Endothelial cell of hepatic sinusoid (primary cell): ENCODE measurements at regions not wholly inside any gene's neighbourhood (a gene's known extent, or its start where the extent isn't known, plus 50 kb on each side); places are given as distances from the start of the nearest gene placed in this dataset.

Experiments used
- in situ Hi-C: cut with HindIII; loops from 2 replicates; pipeline ENCODE4 v1.10.0; 2017; ENCODE audit warnings: low sequenced_read_pairs

- in situ Hi-C loops = no loop called here
Observed at GRCh38 chr1:96962751-96963211, 241.2 kb downstream of the PTBP2 start.

- in situ Hi-C loops = no loop called here
Observed at GRCh38 chr1:96964761-96965160, 243.2 kb downstream of the PTBP2 start.

DNA sequence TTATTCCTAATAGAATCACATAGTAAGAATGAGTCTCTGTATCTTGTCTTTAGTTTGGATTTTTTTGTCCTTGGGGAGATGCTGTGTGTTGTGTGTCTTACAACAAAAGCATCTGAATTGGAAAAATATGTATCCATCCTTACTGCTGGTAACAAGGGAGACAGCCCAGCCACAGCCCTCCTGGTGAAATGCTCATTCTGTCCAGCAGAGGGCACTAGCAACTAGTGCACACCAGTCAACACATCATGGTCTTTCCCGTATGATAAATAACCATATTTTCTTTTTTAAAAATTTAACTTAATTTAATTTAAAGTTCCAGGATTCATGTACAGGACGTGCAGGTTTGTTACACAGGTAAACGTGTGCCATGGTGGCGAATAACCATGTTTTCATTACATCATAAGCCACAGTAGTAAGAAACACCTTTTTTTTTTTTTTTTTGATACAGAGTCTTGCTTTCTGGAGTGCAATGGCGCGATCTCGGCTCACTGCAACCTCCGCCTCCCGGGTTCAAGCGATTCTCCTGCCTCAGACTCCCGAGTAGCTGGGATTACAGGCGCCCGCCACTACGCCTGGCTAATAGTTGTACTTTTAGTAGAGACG lies 245.1 kb downstream of the PTBP2 start:
- in situ Hi-C loops = no loop called here

DNA sequence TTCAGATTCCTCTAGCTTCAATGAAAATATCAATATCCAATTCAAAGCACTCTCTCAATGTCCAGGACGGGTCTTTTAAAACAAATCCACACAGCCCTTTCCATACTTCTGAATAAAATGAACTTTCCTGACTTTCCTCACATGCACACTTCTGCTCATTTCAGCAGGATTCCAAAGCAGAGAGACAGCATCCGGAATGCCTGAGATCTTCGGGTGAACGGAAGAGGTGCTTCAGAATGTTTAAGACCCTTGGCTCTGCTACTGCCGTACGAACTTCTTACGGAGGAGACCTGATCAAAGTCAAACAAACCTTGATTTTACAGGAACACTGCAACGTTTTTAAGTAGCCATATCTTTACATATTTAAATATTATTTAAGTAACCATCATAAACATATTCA lies 245.7 kb downstream of the PTBP2 start:
- in situ Hi-C loops = no loop called here

GRCh38 chr1:96968541-96968940 lies 247.0 kb downstream of the PTBP2 start:
- in situ Hi-C loops = no loop called here

DNA sequence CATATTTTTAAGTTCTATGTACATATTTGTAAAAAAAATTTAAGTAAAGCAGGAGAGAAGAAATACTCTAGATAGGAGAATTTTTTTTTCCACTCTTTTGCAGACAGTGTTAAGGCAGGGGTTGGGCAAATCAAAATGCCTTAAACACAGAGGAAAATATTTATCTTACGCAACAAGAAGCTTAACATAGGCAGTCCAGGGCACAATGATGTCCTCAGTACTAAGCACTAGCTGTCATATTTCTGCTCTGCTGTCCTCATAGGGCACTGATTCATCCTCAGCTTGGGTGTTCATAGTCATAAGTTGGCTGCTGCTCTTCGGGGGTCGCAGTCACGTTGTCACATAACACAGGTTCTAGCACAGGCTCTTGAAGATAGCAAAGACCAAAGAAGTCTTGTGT lies 247.4 kb downstream of the PTBP2 start:
- in situ Hi-C loops = no loop called here

- in situ Hi-C loops = loop anchor here (5.0 kb wide), 1 partner anchor 48 kb away; no protein-coding TSS in a partner anchor
Observed at GRCh38 chr1:96969656-96970163, 248.1 kb downstream of the PTBP2 start.

DNA sequence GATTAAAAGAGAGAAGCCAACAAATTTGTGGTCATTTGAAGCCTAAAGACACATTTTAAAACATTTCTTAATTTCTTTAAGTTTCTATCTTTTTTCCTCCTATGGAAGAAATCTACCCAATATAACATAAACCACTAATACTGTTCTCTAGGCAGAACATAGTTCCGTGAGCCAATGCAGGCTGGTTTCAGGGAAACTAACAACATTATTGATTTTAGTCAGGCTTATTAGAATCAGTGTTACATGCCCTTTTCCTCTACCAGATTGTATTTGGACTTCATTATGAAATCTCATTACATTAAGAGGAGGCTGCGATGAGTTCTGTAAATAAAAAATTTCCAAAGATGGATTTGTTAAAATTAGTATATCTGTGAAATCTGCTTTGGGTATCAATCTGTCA lies 249.9 kb downstream of the PTBP2 start:
- in situ Hi-C loops = loop anchor here (5.0 kb wide), 1 partner anchor 46 kb away; no protein-coding TSS in a partner anchor

- in situ Hi-C loops = loop anchor here (5.0 kb wide), 1 partner anchor 45 kb away; no protein-coding TSS in a partner anchor
Observed at GRCh38 chr1:96971849-96972602, 250.4 kb downstream of the PTBP2 start.

- in situ Hi-C loops = loop anchor here (5.0 kb wide), 1 partner anchor 44 kb away; no protein-coding TSS in a partner anchor
Observed at GRCh38 chr1:96973605-96974004, 252.0 kb downstream of the PTBP2 start.

- in situ Hi-C loops = no loop called here
Observed at GRCh38 chr1:96978444-96978843, 256.9 kb downstream of the PTBP2 start.

- in situ Hi-C loops = no loop called here
Observed at GRCh38 chr1:96978901-96979300, 257.3 kb downstream of the PTBP2 start.

DNA sequence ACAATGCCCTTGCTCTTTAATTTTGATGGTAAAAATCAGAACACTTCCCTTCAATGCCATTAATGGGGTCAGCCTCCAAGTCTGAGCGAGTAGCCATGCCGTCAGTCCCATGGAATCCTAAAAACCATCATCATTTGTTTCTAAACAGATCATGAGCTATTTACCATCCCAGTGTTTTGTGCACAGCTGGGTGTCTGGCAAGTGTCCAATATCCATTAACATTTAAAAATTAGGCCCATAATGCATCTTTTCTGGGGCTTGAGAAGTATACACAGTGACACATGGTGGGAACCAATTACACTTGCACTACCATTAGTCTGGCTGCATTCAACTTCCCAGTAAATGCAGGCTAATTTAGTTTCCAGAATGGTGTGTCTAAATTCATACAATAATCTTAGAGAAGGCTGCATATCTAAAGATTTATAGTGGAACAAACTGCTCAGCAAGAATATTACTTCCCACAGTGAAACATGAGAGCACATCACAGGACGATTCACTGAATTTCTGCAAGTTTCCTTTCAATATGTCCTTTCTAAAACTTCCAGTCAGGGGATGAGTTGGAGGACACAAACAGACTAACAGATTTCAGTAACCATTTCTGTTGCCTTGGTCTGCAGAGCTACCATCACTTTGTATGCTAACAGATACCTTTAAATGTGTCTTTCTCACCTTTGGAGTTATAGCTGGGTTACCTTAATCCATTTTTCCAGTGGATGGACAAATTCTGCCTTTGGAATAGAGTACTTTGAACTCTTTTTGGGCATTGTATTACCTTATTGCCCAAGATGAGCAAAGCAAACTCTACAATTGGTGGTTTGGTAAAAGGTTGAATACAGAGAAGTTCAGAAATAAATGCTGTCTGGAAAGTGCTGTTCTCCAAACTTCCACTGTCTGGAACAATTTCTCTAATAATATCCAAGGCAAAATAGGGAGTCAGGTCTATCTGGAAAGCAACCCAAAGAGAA lies 258.0 kb downstream of the PTBP2 start:
- in situ Hi-C loops = no loop called here

DNA sequence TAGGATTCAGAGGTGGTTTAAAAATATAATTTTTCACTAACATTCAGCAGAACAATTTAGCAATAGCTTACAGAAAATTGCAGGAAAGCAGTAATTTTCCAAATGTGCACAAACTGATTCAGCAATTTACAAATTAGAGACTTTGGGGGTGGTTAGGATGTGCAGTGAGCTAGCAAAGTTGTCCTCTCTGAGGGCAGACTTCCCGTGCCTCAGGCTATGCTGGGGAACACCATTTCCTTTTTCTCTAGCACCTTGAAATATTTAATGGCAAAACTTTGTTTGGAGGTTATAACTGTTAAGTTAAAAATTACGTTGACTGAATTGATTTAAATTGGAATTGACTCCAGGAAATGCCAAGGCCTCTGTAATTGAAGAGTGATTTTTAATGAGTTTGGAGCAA lies 258.9 kb downstream of the PTBP2 start:
- in situ Hi-C loops = no loop called here

GRCh38 chr1:96981181-96981580 lies 259.6 kb downstream of the PTBP2 start:
- in situ Hi-C loops = no loop called here

GRCh38 chr1:96982118-96982517 lies 260.5 kb downstream of the PTBP2 start:
- in situ Hi-C loops = no loop called here

- in situ Hi-C loops = no loop called here
Observed at GRCh38 chr1:96983866-96984265, 262.3 kb downstream of the PTBP2 start.

GRCh38 chr1:96987186-96987703 lies 265.7 kb downstream of the PTBP2 start:
- in situ Hi-C loops = no loop called here

DNA sequence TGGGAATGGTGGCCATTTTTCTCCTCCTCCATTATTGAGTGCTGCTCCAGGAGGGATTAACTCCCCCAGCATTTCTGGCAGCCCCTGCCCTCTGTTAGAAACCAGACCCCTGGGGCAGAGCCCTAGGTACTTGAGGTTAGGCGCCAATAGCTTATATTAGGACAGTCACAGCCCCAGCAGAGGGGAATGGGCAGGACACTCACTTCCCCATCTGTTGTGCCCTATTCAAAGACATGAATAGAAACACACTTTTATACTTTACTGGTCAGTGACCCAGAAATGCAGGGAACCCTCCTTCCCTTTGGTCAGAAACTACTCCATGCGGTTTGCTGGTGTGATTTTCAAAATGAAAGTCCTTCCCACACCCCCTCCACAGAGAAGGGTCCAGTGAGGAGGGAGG lies 267.7 kb downstream of the PTBP2 start:
- in situ Hi-C loops = no loop called here

GRCh38 chr1:96990136-96990535 lies 268.6 kb downstream of the PTBP2 start:
- in situ Hi-C loops = no loop called here

- in situ Hi-C loops = no loop called here
Observed at GRCh38 chr1:96991261-96991660, 269.7 kb downstream of the PTBP2 start.
